ENCODE measurements at regions not wholly inside any gene's neighbourhood (a gene's known extent, or its start where the extent isn't known, plus 50 kb on each side); places are given as distances from the start of the nearest gene placed in this dataset.

GRCh38 chr6:148157841-148158240 is 184.8 kb upstream of the SASH1 start:
- Histone ChIP-seq H3K4me2 (ENCODE audit: insufficient read depth, low read length) (no peak overlapping the region), H2AFZ (ENCODE audit: low read length) (no peak overlapping the region), H3K36me3 (ENCODE audit: insufficient read depth, low read length) (no peaks in the 10 kb centered on the region), H4K20me1 (ENCODE audit: insufficient read depth, low read length) (no peaks in the 10 kb centered on the region), H3K27ac (ENCODE audit: low read depth, low read length) (no peak overlapping the region), H3K9me3 (ENCODE audit: low read depth, low read length) (no peaks in the 10 kb centered on the region), H3K4me1 (ENCODE audit: insufficient read depth, low read length) (no peaks in the 10 kb centered on the region), H3K27me3 (ENCODE audit: insufficient read depth, low read length) (peaks cover 12% of the 10 kb centered on the region), H3K4me3 (ENCODE audit: insufficient read depth, low read length) (no peak overlapping the region), H3K79me2 (ENCODE audit: insufficient read depth, low read length) (no peaks in the 10 kb centered on the region)
- TF ChIP-seq CTCF (IDR thresholded peaks at IDR 0.05; ENCODE audit: extremely low read depth, low read depth, low read length) = no peak
- no peak for DNase-seq (ENCODE audit: insufficient read length, low spot score, missing footprints)

DNA sequence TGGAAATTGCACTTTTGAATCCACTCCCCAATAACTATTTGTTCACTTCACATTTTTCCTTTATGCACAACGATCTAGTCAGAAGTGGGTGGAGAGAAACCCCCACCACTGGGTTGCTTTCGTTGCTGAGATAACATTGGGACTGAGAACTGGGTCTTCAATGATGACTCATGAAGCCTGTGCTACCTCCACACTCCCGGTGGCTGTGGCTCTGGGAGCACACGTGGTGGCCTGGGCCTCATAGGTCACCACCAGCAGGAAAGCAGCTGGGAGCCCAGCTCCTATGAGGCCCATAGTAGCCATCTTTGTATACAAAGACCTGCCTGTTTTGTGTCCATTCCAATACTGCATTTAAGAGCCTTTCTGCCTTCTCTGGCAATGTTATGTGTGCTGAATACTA is 178.0 kb upstream of the SASH1 start:
- H3K27me3 ChIP-seq (ENCODE audit: insufficient read depth, low read length) = peaks cover 2% of the 10 kb centered on the region
- no peaks in the 10 kb centered on the region for H3K36me3 ChIP-seq (ENCODE audit: insufficient read depth, low read length)
- no peak overlapping the region for H3K4me2 ChIP-seq (ENCODE audit: insufficient read depth, low read length)
- no peaks in the 10 kb centered on the region for H3K79me2 ChIP-seq (ENCODE audit: insufficient read depth, low read length)
- H4K20me1 ChIP-seq (ENCODE audit: insufficient read depth, low read length) = no peaks in the 10 kb centered on the region
- no peaks in the 10 kb centered on the region for H3K9me3 ChIP-seq (ENCODE audit: low read depth, low read length)
- no peak overlapping the region for H3K27ac ChIP-seq (ENCODE audit: low read depth, low read length)
- no peaks in the 10 kb centered on the region for H3K4me1 ChIP-seq (ENCODE audit: insufficient read depth, low read length)
- H3K4me3 ChIP-seq (ENCODE audit: insufficient read depth, low read length) = no peak overlapping the region
- H2AFZ ChIP-seq (ENCODE audit: low read length) = no peak overlapping the region
- TF ChIP-seq CTCF (IDR thresholded peaks at IDR 0.05; ENCODE audit: extremely low read depth, low read depth, low read length) = no peak
- DNase-seq (ENCODE audit: insufficient read length, low spot score, missing footprints) = no peak

DNA sequence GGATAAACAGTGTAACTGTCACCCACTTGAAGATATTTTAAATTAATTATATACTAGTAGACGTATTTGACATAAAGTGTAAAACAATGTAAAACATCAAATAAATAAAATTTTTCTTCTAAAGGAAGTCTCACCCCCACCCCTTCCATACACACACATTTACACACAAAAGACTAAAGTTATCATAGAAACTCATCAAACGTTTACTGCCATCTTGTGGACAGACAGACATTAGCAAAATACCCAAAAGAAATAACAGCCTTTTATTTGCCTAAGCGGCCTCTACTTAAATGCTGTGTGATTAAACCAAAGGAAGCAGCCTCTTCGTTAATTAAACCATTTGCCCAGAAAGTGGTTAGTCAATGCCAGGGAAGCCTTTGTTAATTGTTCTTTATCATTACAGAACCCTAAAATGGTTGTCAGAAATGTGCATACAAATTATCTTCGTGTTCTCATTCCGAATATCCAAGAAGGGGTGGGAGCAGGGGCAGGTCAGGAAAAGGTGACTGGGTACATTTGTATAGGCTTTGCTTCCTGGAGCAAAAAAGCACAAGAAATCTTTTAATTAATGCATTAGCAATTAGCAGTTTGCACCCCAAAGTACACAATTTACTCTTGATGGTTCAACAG is 176.2 kb upstream of the SASH1 start:
- Histone ChIP-seq H3K79me2 (ENCODE audit: insufficient read depth, low read length) (no peaks in the 10 kb centered on the region), H3K4me2 (ENCODE audit: insufficient read depth, low read length) (no peak overlapping the region), H3K4me1 (ENCODE audit: insufficient read depth, low read length) (no peaks in the 10 kb centered on the region), H3K9me3 (ENCODE audit: low read depth, low read length) (no peaks in the 10 kb centered on the region), H3K27ac (ENCODE audit: low read depth, low read length) (no peak overlapping the region), H4K20me1 (ENCODE audit: insufficient read depth, low read length) (no peaks in the 10 kb centered on the region), H2AFZ (ENCODE audit: low read length) (no peak overlapping the region), H3K4me3 (ENCODE audit: insufficient read depth, low read length) (no peak overlapping the region), H3K36me3 (ENCODE audit: insufficient read depth, low read length) (no peaks in the 10 kb centered on the region), H3K27me3 (ENCODE audit: insufficient read depth, low read length) (peaks cover 5% of the 10 kb centered on the region)
- DNase-seq (ENCODE audit: insufficient read length, low spot score, missing footprints) = no peak
- peak; percentile 68 for TF ChIP-seq CTCF (IDR thresholded peaks at IDR 0.05; ENCODE audit: extremely low read depth, low read depth, low read length)

DNA sequence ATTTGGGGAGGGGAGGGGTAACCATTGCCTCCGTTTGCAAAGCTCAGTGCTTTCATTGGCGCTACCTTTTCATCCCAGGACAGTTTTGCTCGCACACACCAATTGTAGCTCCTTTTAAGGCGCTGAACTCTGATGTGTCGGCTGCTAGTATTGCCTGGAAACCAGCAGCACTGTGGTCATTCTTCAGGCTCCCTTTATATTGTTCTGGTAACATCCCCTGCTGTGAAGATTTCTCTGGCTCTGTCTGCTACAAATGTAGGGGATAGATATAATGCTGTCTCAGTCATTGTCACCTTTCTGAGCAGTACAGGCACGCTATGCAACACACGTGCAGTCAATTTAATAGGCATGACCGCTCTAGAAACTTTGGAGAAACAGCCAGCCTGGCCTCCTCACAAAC is 172.9 kb upstream of the SASH1 start:
- Histone ChIP-seq H4K20me1 (ENCODE audit: insufficient read depth, low read length) (no peaks in the 10 kb centered on the region), H3K36me3 (ENCODE audit: insufficient read depth, low read length) (no peaks in the 10 kb centered on the region), H3K4me1 (ENCODE audit: insufficient read depth, low read length) (no peaks in the 10 kb centered on the region), H3K4me3 (ENCODE audit: insufficient read depth, low read length) (no peak overlapping the region), H3K4me2 (ENCODE audit: insufficient read depth, low read length) (no peak overlapping the region), H3K27ac (ENCODE audit: low read depth, low read length) (no peak overlapping the region), H3K79me2 (ENCODE audit: insufficient read depth, low read length) (no peaks in the 10 kb centered on the region), H3K27me3 (ENCODE audit: insufficient read depth, low read length) (peaks cover 5% of the 10 kb centered on the region), H3K9me3 (ENCODE audit: low read depth, low read length) (no peaks in the 10 kb centered on the region), H2AFZ (ENCODE audit: low read length) (no peak overlapping the region)
- no peak for TF ChIP-seq CTCF (IDR thresholded peaks at IDR 0.05; ENCODE audit: extremely low read depth, low read depth, low read length)
- no peak for DNase-seq (ENCODE audit: insufficient read length, low spot score, missing footprints)

Data from osteoblast (primary cell).